Right cardiac atrium (tissue), 5 donors: ENCODE measurements at regions not wholly inside any gene's neighbourhood (a gene's known extent, or its start where the extent isn't known, plus 50 kb on each side); places are given as distances from the start of the nearest gene placed in this dataset.

Experiments used
- ATAC-seq, 2 donors: fragments of 200-7000 bp; cut with Tn5 transposase; one replicate each; pipeline versions ENCODE4 v1.8.0 to v1.9.1; 2020; ENCODE audit warnings: moderate library complexity in 2 of 2, mild to moderate bottlenecking in 1 of 2
- DNase-seq, 3 donors: peaks; one replicate each; pipeline ENCODE4 v3.0.0-alpha.2; 2020
- H3K27ac ChIP-seq: one replicate; pipeline ENCODE4 v1.5.1; 2013; ENCODE audit warnings: mild to moderate bottlenecking, low read length, control low read depth, moderate library complexity
- H3K27me3 ChIP-seq: one replicate; pipeline ENCODE4 v1.6.1; 2013; ENCODE audit not compliant: control insufficient read depth, insufficient read depth
- H3K4me1 ChIP-seq: one replicate; pipeline ENCODE4 v1.6.1; 2013; ENCODE audit warnings: low read length; ENCODE audit not compliant: control insufficient read depth, insufficient read depth
- H3K4me3 ChIP-seq: one replicate; pipeline ENCODE4 v1.5.1; 2013; ENCODE audit warnings: low read length, control low read depth
- H3K9me3 ChIP-seq: one replicate; pipeline ENCODE4 v1.6.1; 2013; ENCODE audit warnings: low read length; ENCODE audit not compliant: control insufficient read depth
- WGBS: extraction: QIAGEN DNeasy Blood & Tissue Kit; methylation state at CpG from one replicate; pipeline ENCODE4 v1.1.7; 2013; 5-methylcytosine and 5-hydroxymethylcytosine counted together
- intact Hi-C, 4 donors: fragments of 100-400 bp; cut with DNase I; formaldehyde crosslinking; loops; one replicate each; pipeline versions ENCODE4 v1.11.0 to v1.14.0; 2022 to 2023
- donor health status: healthy with polysubstance abuse.
- donor health status: DM: no; HTN: yes; CAD: no.
- donor health status: DM: no; HTN: no; CAD: no.
- donor health status: DM: no; HTN: yes; CAD: no; lungs with severe emphysema.
- donor health status: DM: yes; HTN: yes; CAD: no.

GRCh38 chr22:22946131-22946530 lies 58.5 kb downstream of the IGLL5 start:
- H3K9me3 ChIP-seq: no peaks in the 10 kb centered on the region
- no peak overlapping the region for H3K27ac ChIP-seq
- H3K4me3 ChIP-seq: no peak overlapping the region
- WGBS: 65% methylated on average over 5 of the region's 5 CpGs
- DNase-seq: no peak
- H3K4me1 ChIP-seq: no peaks in the 10 kb centered on the region
- intact Hi-C loops: loop anchor here in 2 of 4 donors (10.0 kb wide), 2 partner anchors 61 to 91 kb away; partner anchors contain the start of gene IGLL5 (in 1 of the 2)
- H3K27me3 ChIP-seq: no peaks in the 10 kb centered on the region
- no peak for ATAC-seq

- Histone ChIP-seq H3K9me3 (peaks cover 1% of the 10 kb centered on the region), H3K27ac (no peak overlapping the region), H3K4me1 (no peaks in the 10 kb centered on the region), H3K27me3 (no peaks in the 10 kb centered on the region), H3K4me3 (no peak overlapping the region)
- DNase-seq: no peak
- WGBS: 77% methylated on average over 10 of the region's 10 CpGs
- intact Hi-C loops: loop anchor here in 2 of 4 donors (10.0 kb wide), 2 partner anchors 64 to 94 kb away; partner anchors contain the start of gene IGLL5 (in 1 of the 2)
- peak in 1 of 2 donors; percentile 14 for ATAC-seq
These were observed 61.3 kb downstream of the IGLL5 start for GRCh38 chr22:22948651-22949571.

GRCh38 chr22:22949953-22950352 lies 62.3 kb downstream of the IGLL5 start:
- H3K9me3 ChIP-seq: peaks cover 1% of the 10 kb centered on the region
- H3K27me3 ChIP-seq: no peaks in the 10 kb centered on the region
- intact Hi-C loops: loop anchor here in 3 of 4 donors (10.0 kb wide), 4 partner anchors 65 to 485 kb away; partner anchors contain the start of gene IGLL5 (in 1 of the 3)
- WGBS: 93% methylated on average over 1 of the region's 1 CpG
- no peaks in the 10 kb centered on the region for H3K4me1 ChIP-seq
- no peak overlapping the region for H3K4me3 ChIP-seq
- ATAC-seq (peak in 1 of 2 donors; percentile 19), DNase-seq (no peak)
- no peak overlapping the region for H3K27ac ChIP-seq

- Histone ChIP-seq H3K4me1 (no peaks in the 10 kb centered on the region), H3K9me3 (peaks cover 1% of the 10 kb centered on the region), H3K27me3 (no peaks in the 10 kb centered on the region), H3K27ac (no peak overlapping the region), H3K4me3 (no peak overlapping the region)
- ATAC-seq (no peak), DNase-seq (no peak)
- WGBS: 86% methylated on average over 4 of the region's 4 CpGs
- intact Hi-C loops: loop anchor here in 1 of 4 donors (10.0 kb wide), 2 partner anchors 434 to 486 kb away; no protein-coding TSS in a partner anchor
These were observed 63.4 kb downstream of the IGLL5 start for GRCh38 chr22:22951035-22951434.

- 79% methylated on average over 6 of the region's 6 CpGs for WGBS
- intact Hi-C loops: loop anchor here in 1 of 4 donors (10.0 kb wide), 2 partner anchors 432 to 488 kb away; no protein-coding TSS in a partner anchor
- no peaks in the 10 kb centered on the region for H3K4me1 ChIP-seq
- no peak for DNase-seq
- no peak for ATAC-seq
- no peak overlapping the region for H3K27ac ChIP-seq
- peaks cover 1% of the 10 kb centered on the region for H3K9me3 ChIP-seq
- no peak overlapping the region for H3K4me3 ChIP-seq
- H3K27me3 ChIP-seq: no peaks in the 10 kb centered on the region
These were observed 65.1 kb downstream of the IGLL5 start for GRCh38 chr22:22952531-22953280.

GRCh38 chr22:22953791-22954190 lies 66.2 kb downstream of the IGLL5 start:
- 67% methylated on average over 5 of the region's 5 CpGs for WGBS
- no peak for DNase-seq
- Histone ChIP-seq H3K4me1 (no peaks in the 10 kb centered on the region), H3K27me3 (no peaks in the 10 kb centered on the region), H3K9me3 (peaks cover 1% of the 10 kb centered on the region), H3K27ac (no peak overlapping the region), H3K4me3 (no peak overlapping the region)
- intact Hi-C loops: loop anchor here in 1 of 4 donors (2.0 to 10.0 kb wide), 3 partner anchors 105 to 489 kb away; no protein-coding TSS in a partner anchor
- ATAC-seq: no peak

GRCh38 chr22:22954656-22955055 lies 67.0 kb downstream of the IGLL5 start:
- Histone ChIP-seq H3K4me1 (no peaks in the 10 kb centered on the region), H3K27me3 (no peaks in the 10 kb centered on the region), H3K27ac (no peak overlapping the region), H3K9me3 (peaks cover 1% of the 10 kb centered on the region), H3K4me3 (no peak overlapping the region)
- ATAC-seq: no peak
- intact Hi-C loops: loop anchor here in 3 of 4 donors (2.0 to 10.0 kb wide), 6 partner anchors 102 to 492 kb away; no protein-coding TSS in a partner anchor
- WGBS: 12% methylated on average over 16 of the region's 16 CpGs
- no peak for DNase-seq

GRCh38 chr22:22955276-22955798 lies 67.7 kb downstream of the IGLL5 start:
- H3K9me3 ChIP-seq: peaks cover 1% of the 10 kb centered on the region
- no peak overlapping the region for H3K4me3 ChIP-seq
- WGBS: 49% methylated on average over 5 of the region's 5 CpGs
- no peaks in the 10 kb centered on the region for H3K27me3 ChIP-seq
- H3K27ac ChIP-seq: no peak overlapping the region
- no peak for DNase-seq
- intact Hi-C loops: loop anchor here in 3 of 4 donors (2.0 to 10.0 kb wide), 6 partner anchors 103 to 493 kb away; no protein-coding TSS in a partner anchor
- no peak for ATAC-seq
- no peaks in the 10 kb centered on the region for H3K4me1 ChIP-seq

GRCh38 chr22:22955866-22956535 lies 68.4 kb downstream of the IGLL5 start:
- ATAC-seq (peak; percentile 78 to 84), DNase-seq (peak in 2 of 3 donors; percentile 61 to 77)

GRCh38 chr22:22957090-22957489 lies 69.5 kb downstream of the IGLL5 start:
- no peak for DNase-seq

More at GRCh38 chr22:22955866-22956535, 68.4 kb downstream of the IGLL5 start:
- H3K27ac ChIP-seq: no peak overlapping the region
- 22% methylated on average over 8 of the region's 8 CpGs for WGBS
- H3K9me3 ChIP-seq: peaks cover 1% of the 10 kb centered on the region
- H3K4me1 ChIP-seq: no peaks in the 10 kb centered on the region
- no peak overlapping the region for H3K4me3 ChIP-seq
- H3K27me3 ChIP-seq: no peaks in the 10 kb centered on the region
- intact Hi-C loops: loop anchor here in 3 of 4 donors (2.0 to 10.0 kb wide), 6 partner anchors 104 to 494 kb away; no protein-coding TSS in a partner anchor

More at GRCh38 chr22:22957090-22957489, 69.5 kb downstream of the IGLL5 start:
- H3K27ac ChIP-seq: no peak overlapping the region
- WGBS: 73% methylated on average over 5 of the region's 5 CpGs
- H3K4me1 ChIP-seq: no peaks in the 10 kb centered on the region
- intact Hi-C loops: loop anchor here in 3 of 4 donors (5.0 to 10.0 kb wide), 5 partner anchors 105 to 495 kb away; no protein-coding TSS in a partner anchor
- no peaks in the 10 kb centered on the region for H3K27me3 ChIP-seq
- H3K9me3 ChIP-seq: no peaks in the 10 kb centered on the region
- no peak overlapping the region for H3K4me3 ChIP-seq
- no peak for ATAC-seq
